ENCODE measurements at regions not wholly inside any gene's neighbourhood (a gene's known extent, or its start where the extent isn't known, plus 50 kb on each side); places are given as distances from the start of the nearest gene placed in this dataset.

- no peak for DNase-seq
These were observed 248.8 kb upstream of the TPM1 start for GRCh38 chr15:62793752-62794144.

GRCh38 chr15:62795171-62795570 lies 247.4 kb upstream of the TPM1 start:
- no peak for DNase-seq

GRCh38 chr15:62795700-62796695 lies 246.5 kb upstream of the TPM1 start:
- no peak for DNase-seq

GRCh38 chr15:62797171-62797570 lies 245.4 kb upstream of the TPM1 start:
- no peak for DNase-seq

GRCh38 chr15:62798536-62798935 lies 244.0 kb upstream of the TPM1 start:
- no peak for DNase-seq

- no peak for DNase-seq
These were observed 243.5 kb upstream of the TPM1 start for GRCh38 chr15:62799037-62799436.

GRCh38 chr15:62799919-62800318 lies 242.6 kb upstream of the TPM1 start:
- DNase-seq: no peak

GRCh38 chr15:62802612-62803011 lies 239.9 kb upstream of the TPM1 start:
- DNase-seq: no peak

- DNase-seq: no peak
These were observed 238.6 kb upstream of the TPM1 start for GRCh38 chr15:62803856-62804400.

- no peak for DNase-seq
These were observed 237.0 kb upstream of the TPM1 start for GRCh38 chr15:62805502-62805901.

- no peak for DNase-seq
These were observed 234.9 kb upstream of the TPM1 start for GRCh38 chr15:62807539-62808130.

GRCh38 chr15:62809115-62809967 lies 233.2 kb upstream of the TPM1 start:
- DNase-seq: no peak

GRCh38 chr15:62809968-62810260 lies 232.6 kb upstream of the TPM1 start:
- DNase-seq: no peak

GRCh38 chr15:62812515-62812835 lies 230.1 kb upstream of the TPM1 start:
- DNase-seq: no peak

- DNase-seq: no peak
These were observed 226.0 kb upstream of the TPM1 start for GRCh38 chr15:62816342-62817069.

GRCh38 chr15:62818691-62819090 lies 223.9 kb upstream of the TPM1 start:
- no peak for DNase-seq

- DNase-seq: no peak
These were observed 221.0 kb upstream of the TPM1 start for GRCh38 chr15:62821384-62822131.

- DNase-seq: no peak
These were observed 220.3 kb upstream of the TPM1 start for GRCh38 chr15:62822228-62822627.

- DNase-seq: no peak
These were observed 219.0 kb upstream of the TPM1 start for GRCh38 chr15:62823561-62823960.

GRCh38 chr15:62824111-62825015 lies 218.2 kb upstream of the TPM1 start:
- no peak for DNase-seq

- no peak for DNase-seq
These were observed 217.4 kb upstream of the TPM1 start for GRCh38 chr15:62825191-62825590.

All from activated CD4-positive, alpha-beta T cell treated with anti-CD3 and anti-CD28 coated beads, Interleukin-2, Interleukin-6, amounts not matched to agents 100 ng/mL and 50 ng/mL, durations not matched to agents 16 hours and 8 hours (primary cell).